ENCODE measurements at regions not wholly inside any gene's neighbourhood (a gene's known extent, or its start where the extent isn't known, plus 50 kb on each side); places are given as distances from the start of the nearest gene placed in this dataset.

- H3K27me3 ChIP-seq (replicated peaks; ENCODE audit: control insufficient read depth, insufficient read depth, low read length) = no peaks in the 10 kb centered on the region; the same call in 1 of the 2 replicates
Measured at GRCh38 chr5:88666761-88667495, 216.1 kb downstream of the MEF2C start.

GRCh38 chr5:88665750-88666215 lies 217.2 kb downstream of the MEF2C start:
- TF ChIP-seq CTCF (IDR thresholded peaks at IDR 0.05; ENCODE audit: insufficient read depth in 1 of 2, low read depth in 1 of 2, low read length in 1 of 2, severe bottlenecking in 1 of 2, unreplicated experiment in 1 of 2) = no peak
- Histone ChIP-seq H3K4me3 (ENCODE audit: low read depth, low read length) (no peak overlapping the region), H3K9me3 (no peaks in the 10 kb centered on the region), H3K27me3 (replicated peaks; ENCODE audit: control insufficient read depth, insufficient read depth, low read length) (no peaks in the 10 kb centered on the region; the same call in 1 of the 2 replicates), H3K4me1 (0 out of 2 replicates have a peak, but pooled peaks cover 5% of the 10 kb centered on the region), H3K36me3 (ENCODE audit: control insufficient read depth, insufficient read depth, low read length) (no peaks in the 10 kb centered on the region)
- CTCF ChIA-PET = no interaction called here
- no peaks in the 10 kb centered on the region for H3K4me1 Mint-ChIP-seq (ENCODE audit: low read depth, unreplicated experiment)
- no peak overlapping the region for H3K27ac Mint-ChIP-seq (ENCODE audit: unreplicated experiment)
- no peaks in the 10 kb centered on the region for H3K9me3 Mint-ChIP-seq (ENCODE audit: unreplicated experiment)
- intact Hi-C loops (cut with micrococcal nuclease; ENCODE audit: unreplicated experiment) = no loop called here
- DNase-seq = no peak
- POLR2A ChIA-PET = no interaction called here
- no TSS peak for BruUV-seq (replicated peaks)
- H3K4me3 Mint-ChIP-seq (ENCODE audit: unreplicated experiment) = no peak overlapping the region
- H3K36me3 Mint-ChIP-seq (ENCODE audit: insufficient read depth, unreplicated experiment) = no peaks in the 10 kb centered on the region
- H3K27me3 Mint-ChIP-seq (ENCODE audit: insufficient read depth, unreplicated experiment) = peaks cover 36% of the 10 kb centered on the region

More at GRCh38 chr5:88666761-88667495, 216.1 kb downstream of the MEF2C start:
- H3K4me3 Mint-ChIP-seq (ENCODE audit: unreplicated experiment) = peak overlapping the region; percentile 44
- no peaks in the 10 kb centered on the region for H3K36me3 ChIP-seq (ENCODE audit: control insufficient read depth, insufficient read depth, low read length)
- no peak for DNase-seq
- H3K4me1 ChIP-seq = no peaks in the 10 kb centered on the region
- no peaks in the 10 kb centered on the region for H3K9me3 ChIP-seq
- POLR2A ChIA-PET = no interaction called here
- no peaks in the 10 kb centered on the region for H3K36me3 Mint-ChIP-seq (ENCODE audit: insufficient read depth, unreplicated experiment)
- H3K9me3 Mint-ChIP-seq (ENCODE audit: unreplicated experiment) = no peaks in the 10 kb centered on the region
- intact Hi-C loops (cut with micrococcal nuclease; ENCODE audit: unreplicated experiment) = no loop called here
- H3K27ac Mint-ChIP-seq (ENCODE audit: unreplicated experiment) = no peak overlapping the region
- BruUV-seq (replicated peaks) = no TSS peak
- no peak for TF ChIP-seq CTCF (IDR thresholded peaks at IDR 0.05; ENCODE audit: insufficient read depth in 1 of 2, low read depth in 1 of 2, low read length in 1 of 2, severe bottlenecking in 1 of 2, unreplicated experiment in 1 of 2)
- CTCF ChIA-PET = no interaction called here
- no peak overlapping the region for H3K4me3 ChIP-seq (ENCODE audit: low read depth, low read length)
- H3K27me3 Mint-ChIP-seq (ENCODE audit: insufficient read depth, unreplicated experiment) = peaks cover 32% of the 10 kb centered on the region
- no peaks in the 10 kb centered on the region for H3K4me1 Mint-ChIP-seq (ENCODE audit: low read depth, unreplicated experiment)

- ChIA-PET CTCF (no interaction called here), POLR2A (no interaction called here)
- Mint-ChIP-seq H3K9me3 (ENCODE audit: unreplicated experiment) (no peaks in the 10 kb centered on the region), H3K4me3 (ENCODE audit: unreplicated experiment) (no peak overlapping the region), H3K4me1 (ENCODE audit: low read depth, unreplicated experiment) (no peaks in the 10 kb centered on the region), H3K27me3 (ENCODE audit: insufficient read depth, unreplicated experiment) (peaks cover 38% of the 10 kb centered on the region), H3K27ac (ENCODE audit: unreplicated experiment) (no peak overlapping the region), H3K36me3 (ENCODE audit: insufficient read depth, unreplicated experiment) (no peaks in the 10 kb centered on the region)
- Histone ChIP-seq H3K27me3 (replicated peaks; ENCODE audit: control insufficient read depth, insufficient read depth, low read length) (no peaks in the 10 kb centered on the region; the same call in 1 of the 2 replicates), H3K4me1 (0 out of 2 replicates have a peak, but pooled peaks cover 5% of the 10 kb centered on the region), H3K4me3 (ENCODE audit: low read depth, low read length) (no peak overlapping the region), H3K36me3 (ENCODE audit: control insufficient read depth, insufficient read depth, low read length) (no peaks in the 10 kb centered on the region), H3K9me3 (no peaks in the 10 kb centered on the region)
- no peak for DNase-seq
- TF ChIP-seq CTCF (IDR thresholded peaks at IDR 0.05; ENCODE audit: insufficient read depth in 1 of 2, low read depth in 1 of 2, low read length in 1 of 2, severe bottlenecking in 1 of 2, unreplicated experiment in 1 of 2) = no peak
- intact Hi-C loops (cut with micrococcal nuclease; ENCODE audit: unreplicated experiment) = no loop called here
- no TSS peak for BruUV-seq (replicated peaks)
Measured at GRCh38 chr5:88664645-88665044, 218.3 kb downstream of the MEF2C start.

All from Caco-2 (cell line).